ENCODE measurements at regions not wholly inside any gene's neighbourhood (a gene's known extent, or its start where the extent isn't known, plus 50 kb on each side); places are given as distances from the start of the nearest gene placed in this dataset.
A peak's percentile ranks its signal among the peaks of the same experiment; 100 is the strongest.

DNA sequence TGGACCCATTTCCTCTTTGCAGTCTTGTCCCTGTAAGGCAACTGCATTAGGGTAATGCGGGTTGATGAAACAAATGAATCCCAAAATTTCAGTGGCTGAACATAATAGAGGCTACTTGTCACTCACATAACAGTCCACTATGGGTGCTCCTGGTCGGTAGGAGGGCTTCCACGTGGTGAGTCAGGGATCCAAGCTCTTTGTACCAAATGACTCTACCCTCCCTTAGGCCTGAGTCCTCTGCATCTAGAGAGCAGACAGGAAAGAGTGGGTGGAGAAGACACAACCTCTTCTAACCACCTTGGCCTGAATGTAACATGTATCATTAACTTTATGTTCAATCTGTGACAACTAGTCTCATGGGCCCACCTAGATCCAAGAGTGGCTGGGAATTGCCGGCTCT is 86.2 kb upstream of the HAAO start:
- H3K27me3 ChIP-seq (ENCODE audit: control insufficient read depth in 2 of 2, insufficient read depth in 1 of 2, low read length in 1 of 2) = no peaks in the 10 kb centered on the region
- H3K4me3 ChIP-seq (ENCODE audit: low read length in 2 of 2) = no peak overlapping the region
- peak in 1 of 9 donors; percentile 24 for DNase-seq (ENCODE audit: low read depth in 6 of 9, low spot score in 9 of 9)
- H3K27ac ChIP-seq (ENCODE audit: low read depth in 1 of 2, low read length in 1 of 2) = no peak overlapping the region
- H3K9me3 ChIP-seq (ENCODE audit: control insufficient read depth in 2 of 2, insufficient read depth in 1 of 2, low read length in 1 of 2) = no peaks in the 10 kb centered on the region
- H3K4me1 ChIP-seq (ENCODE audit: control insufficient read depth in 2 of 2, insufficient read depth in 2 of 2, low read length in 2 of 2) = peaks cover 0 to 16% of the 10 kb centered on the region in 2 donors
- H3K36me3 ChIP-seq (ENCODE audit: control insufficient read depth in 2 of 2, insufficient read depth in 2 of 2, low read length in 1 of 2) = no peaks in the 10 kb centered on the region
- 90% methylated on average over 4 of the region's 4 CpGs for WGBS

DNA sequence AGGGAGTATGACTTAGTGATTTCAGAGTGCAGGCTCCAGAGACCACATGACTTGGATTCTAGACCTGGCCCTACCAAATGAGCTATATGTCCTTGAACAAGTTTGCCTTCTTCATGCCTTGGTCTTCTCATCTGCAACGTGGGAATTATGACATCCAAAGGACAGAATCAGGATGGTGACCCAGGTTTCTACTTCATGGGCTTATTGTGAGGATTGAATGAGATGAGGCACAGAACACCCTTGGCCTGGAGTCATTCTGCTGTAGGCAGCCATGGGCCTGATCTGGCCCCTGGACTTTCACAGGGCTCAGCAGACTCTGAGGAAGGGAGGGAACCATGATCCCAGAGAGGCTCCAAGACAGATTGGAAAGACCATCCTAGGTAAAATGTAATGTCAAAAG is 85.6 kb upstream of the HAAO start:
- Histone ChIP-seq H3K36me3 (ENCODE audit: control insufficient read depth in 2 of 2, insufficient read depth in 2 of 2, low read length in 1 of 2) (no peaks in the 10 kb centered on the region), H3K4me3 (ENCODE audit: low read length in 2 of 2) (no peak overlapping the region), H3K27me3 (ENCODE audit: control insufficient read depth in 2 of 2, insufficient read depth in 1 of 2, low read length in 1 of 2) (no peaks in the 10 kb centered on the region), H3K27ac (ENCODE audit: low read depth in 1 of 2, low read length in 1 of 2) (no peak overlapping the region), H3K9me3 (ENCODE audit: control insufficient read depth in 2 of 2, insufficient read depth in 1 of 2, low read length in 1 of 2) (no peaks in the 10 kb centered on the region), H3K4me1 (ENCODE audit: control insufficient read depth in 2 of 2, insufficient read depth in 2 of 2, low read length in 2 of 2) (peaks cover 0 to 16% of the 10 kb centered on the region in 2 donors)
- no peak for DNase-seq (ENCODE audit: low read depth in 6 of 9, low spot score in 9 of 9)
- WGBS = 97% methylated on average over 1 of the region's 1 CpG

DNA sequence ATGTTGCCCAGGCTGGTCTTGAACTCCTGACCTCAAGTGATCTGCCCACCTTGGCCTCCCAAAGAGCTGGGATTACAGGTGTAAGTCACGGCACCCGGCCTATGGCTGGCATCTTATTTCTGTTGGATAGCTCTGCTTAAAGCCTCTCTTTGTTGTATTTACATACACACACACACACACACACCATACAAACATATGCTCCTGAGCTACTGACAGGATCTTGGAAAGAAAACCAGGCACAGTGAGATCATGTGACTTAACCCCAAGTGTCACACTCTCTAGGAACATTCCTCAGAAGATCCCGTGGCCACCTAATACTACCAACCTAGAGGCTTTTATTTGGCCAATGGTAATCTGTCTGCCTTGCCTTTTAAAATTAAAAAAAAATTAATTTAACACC is 85.1 kb upstream of the HAAO start:
- Histone ChIP-seq H3K27ac (ENCODE audit: low read depth in 1 of 2, low read length in 1 of 2) (no peak overlapping the region), H3K27me3 (ENCODE audit: control insufficient read depth in 2 of 2, insufficient read depth in 1 of 2, low read length in 1 of 2) (no peaks in the 10 kb centered on the region), H3K4me1 (ENCODE audit: control insufficient read depth in 2 of 2, insufficient read depth in 2 of 2, low read length in 2 of 2) (peaks cover 0 to 16% of the 10 kb centered on the region in 2 donors), H3K36me3 (ENCODE audit: control insufficient read depth in 2 of 2, insufficient read depth in 2 of 2, low read length in 1 of 2) (no peaks in the 10 kb centered on the region), H3K4me3 (ENCODE audit: low read length in 2 of 2) (no peak overlapping the region), H3K9me3 (ENCODE audit: control insufficient read depth in 2 of 2, insufficient read depth in 1 of 2, low read length in 1 of 2) (no peaks in the 10 kb centered on the region)
- DNase-seq (ENCODE audit: low read depth in 6 of 9, low spot score in 9 of 9) = no peak
- WGBS = 93% methylated on average over 3 of the region's 3 CpGs

DNA sequence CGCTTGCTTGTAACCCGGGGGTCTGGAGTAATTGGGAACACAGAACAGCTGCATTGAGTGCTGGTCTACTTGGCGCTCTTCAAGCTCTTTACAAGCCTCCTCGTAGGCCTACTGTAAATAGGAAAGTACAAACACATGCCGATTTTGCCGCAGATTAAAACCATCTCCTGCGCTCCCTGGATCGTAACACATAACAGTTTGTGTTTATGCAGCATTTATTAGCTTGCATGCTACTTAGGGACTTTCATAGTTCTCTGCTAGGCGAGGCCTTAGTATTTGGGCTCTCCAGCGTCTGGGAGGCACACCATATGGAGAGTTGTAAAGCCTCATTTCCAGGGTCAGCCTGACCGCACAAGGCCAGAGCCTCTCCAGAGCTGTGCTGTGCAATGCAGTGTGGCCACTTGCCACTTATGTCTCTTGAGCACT is 84.0 kb upstream of the HAAO start:
- Histone ChIP-seq H3K4me3 (ENCODE audit: low read length in 2 of 2) (no peak overlapping the region), H3K27me3 (ENCODE audit: control insufficient read depth in 2 of 2, insufficient read depth in 1 of 2, low read length in 1 of 2) (no peaks in the 10 kb centered on the region), H3K27ac (ENCODE audit: low read depth in 1 of 2, low read length in 1 of 2) (peak overlapping the region in 1 of 2 donors; percentile 56), H3K9me3 (ENCODE audit: control insufficient read depth in 2 of 2, insufficient read depth in 1 of 2, low read length in 1 of 2) (no peaks in the 10 kb centered on the region), H3K36me3 (ENCODE audit: control insufficient read depth in 2 of 2, insufficient read depth in 2 of 2, low read length in 1 of 2) (no peaks in the 10 kb centered on the region), H3K4me1 (ENCODE audit: control insufficient read depth in 2 of 2, insufficient read depth in 2 of 2, low read length in 2 of 2) (peaks cover 0 to 16% of the 10 kb centered on the region in 2 donors)
- WGBS = 90% methylated on average over 11 of the region's 11 CpGs
- DNase-seq (ENCODE audit: low read depth in 6 of 9, low spot score in 9 of 9) = no peak

DNA sequence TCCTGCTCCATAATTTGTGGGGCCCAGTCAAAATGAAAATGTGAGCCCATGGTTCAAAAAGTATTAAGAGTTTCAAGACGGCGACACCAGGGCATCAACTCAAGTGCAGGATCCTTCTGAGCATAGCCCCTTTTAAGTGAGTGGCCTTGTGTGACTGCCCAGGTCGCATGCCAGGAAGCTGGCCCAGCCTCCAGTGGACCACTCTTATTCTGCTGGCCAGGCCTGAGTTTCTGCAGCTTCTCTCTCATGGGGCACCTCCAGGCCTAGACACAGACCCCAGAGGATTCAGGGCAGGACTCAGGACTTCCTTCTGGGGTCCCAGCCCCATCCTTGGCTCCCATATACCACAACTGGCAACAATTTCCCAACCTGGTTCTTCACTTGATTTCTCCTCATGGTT is 83.5 kb upstream of the HAAO start:
- WGBS = 77% methylated on average over 3 of the region's 3 CpGs
- peak overlapping the region in 1 of 2 donors; percentile 56 for H3K27ac ChIP-seq (ENCODE audit: low read depth in 1 of 2, low read length in 1 of 2)
- no peak overlapping the region for H3K4me3 ChIP-seq (ENCODE audit: low read length in 2 of 2)
- no peaks in the 10 kb centered on the region for H3K27me3 ChIP-seq (ENCODE audit: control insufficient read depth in 2 of 2, insufficient read depth in 1 of 2, low read length in 1 of 2)
- no peaks in the 10 kb centered on the region for H3K9me3 ChIP-seq (ENCODE audit: control insufficient read depth in 2 of 2, insufficient read depth in 1 of 2, low read length in 1 of 2)
- no peak for DNase-seq (ENCODE audit: low read depth in 6 of 9, low spot score in 9 of 9)
- peaks cover 0 to 14% of the 10 kb centered on the region in 2 donors for H3K4me1 ChIP-seq (ENCODE audit: control insufficient read depth in 2 of 2, insufficient read depth in 2 of 2, low read length in 2 of 2)
- no peaks in the 10 kb centered on the region for H3K36me3 ChIP-seq (ENCODE audit: control insufficient read depth in 2 of 2, insufficient read depth in 2 of 2, low read length in 1 of 2)

DNA sequence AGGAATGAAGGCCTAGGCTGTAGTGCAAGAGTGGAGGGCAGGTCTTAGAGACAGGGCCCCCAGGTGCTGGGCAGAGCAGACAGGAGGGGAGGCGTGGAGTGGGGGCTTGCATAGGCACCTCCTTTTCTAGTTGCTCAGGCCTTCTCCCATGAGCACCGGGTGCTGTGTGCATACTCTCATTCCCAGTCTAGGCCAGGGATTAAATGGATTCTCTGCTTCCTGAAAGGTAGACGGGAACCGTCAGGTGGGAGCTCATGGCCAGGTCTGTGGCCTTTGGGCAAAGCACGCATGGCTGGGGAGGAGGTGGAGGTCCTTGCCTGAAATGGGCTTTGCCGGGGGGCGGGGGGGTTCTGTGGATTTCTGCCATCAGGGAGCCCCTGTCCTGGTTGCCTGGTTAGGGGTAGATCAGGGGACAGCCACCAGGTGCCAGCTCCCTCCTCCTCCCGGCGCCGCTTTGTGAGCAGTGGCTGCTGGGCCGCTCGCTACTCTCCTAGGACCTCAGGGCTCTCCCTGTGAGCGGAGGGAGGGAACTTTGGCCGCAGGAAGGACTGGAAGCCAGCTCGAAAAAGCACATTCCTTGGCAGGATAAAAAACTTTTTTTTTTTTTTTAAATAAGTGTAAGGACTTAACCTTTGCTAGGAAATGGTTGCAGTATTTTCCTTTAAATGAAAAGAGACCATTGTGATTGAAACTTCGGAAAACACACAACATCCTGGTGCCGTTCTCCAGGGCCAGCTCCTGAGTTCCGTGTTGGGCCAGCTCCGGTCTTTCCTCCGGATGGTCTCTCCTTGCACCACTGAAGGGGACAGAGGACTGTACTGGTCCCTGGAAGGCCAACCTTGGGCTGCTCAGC is 82.8 kb upstream of the HAAO start:
- no peaks in the 10 kb centered on the region for H3K36me3 ChIP-seq (ENCODE audit: control insufficient read depth in 2 of 2, insufficient read depth in 2 of 2, low read length in 1 of 2)
- H3K9me3 ChIP-seq (ENCODE audit: control insufficient read depth in 2 of 2, insufficient read depth in 1 of 2, low read length in 1 of 2) = no peaks in the 10 kb centered on the region
- H3K27ac ChIP-seq (ENCODE audit: low read depth in 1 of 2, low read length in 1 of 2) = peak overlapping the region in 1 of 2 donors; percentile 49
- no peak for DNase-seq (ENCODE audit: low read depth in 6 of 9, low spot score in 9 of 9)
- H3K27me3 ChIP-seq (ENCODE audit: control insufficient read depth in 2 of 2, insufficient read depth in 1 of 2, low read length in 1 of 2) = no peaks in the 10 kb centered on the region
- H3K4me3 ChIP-seq (ENCODE audit: low read length in 2 of 2) = no peak overlapping the region
- 89% methylated on average over 20 of the region's 20 CpGs for WGBS
- peaks cover 0 to 13% of the 10 kb centered on the region in 2 donors for H3K4me1 ChIP-seq (ENCODE audit: control insufficient read depth in 2 of 2, insufficient read depth in 2 of 2, low read length in 2 of 2)

DNA sequence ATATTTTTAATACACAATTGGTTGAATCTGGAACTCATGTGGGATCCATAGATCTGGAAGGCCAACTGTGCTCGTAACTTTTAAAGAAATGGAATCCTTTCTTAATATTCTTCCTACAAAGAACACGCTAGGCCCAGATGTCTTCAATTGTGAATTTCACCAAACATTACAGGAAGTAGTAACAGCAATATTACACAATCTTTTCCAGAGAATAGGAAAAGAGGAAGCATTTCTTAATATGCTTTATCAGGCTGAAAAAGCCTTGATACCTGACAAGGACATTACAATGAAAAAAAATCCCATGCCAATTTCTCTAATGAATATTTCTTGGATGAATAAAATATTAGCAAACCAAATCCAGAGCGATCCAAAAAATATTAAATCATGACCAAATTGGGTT is 80.3 kb upstream of the HAAO start:
- WGBS = 96% methylated on average over 3 of the region's 3 CpGs
- H3K9me3 ChIP-seq (ENCODE audit: control insufficient read depth in 2 of 2, insufficient read depth in 1 of 2, low read length in 1 of 2) = no peaks in the 10 kb centered on the region
- H3K27ac ChIP-seq (ENCODE audit: low read depth in 1 of 2, low read length in 1 of 2) = no peak overlapping the region
- H3K27me3 ChIP-seq (ENCODE audit: control insufficient read depth in 2 of 2, insufficient read depth in 1 of 2, low read length in 1 of 2) = no peaks in the 10 kb centered on the region
- H3K36me3 ChIP-seq (ENCODE audit: control insufficient read depth in 2 of 2, insufficient read depth in 2 of 2, low read length in 1 of 2) = no peaks in the 10 kb centered on the region
- H3K4me1 ChIP-seq (ENCODE audit: control insufficient read depth in 2 of 2, insufficient read depth in 2 of 2, low read length in 2 of 2) = no peaks in the 10 kb centered on the region
- no peak for DNase-seq (ENCODE audit: low read depth in 6 of 9, low spot score in 9 of 9)
- no peak overlapping the region for H3K4me3 ChIP-seq (ENCODE audit: low read length in 2 of 2)

DNA sequence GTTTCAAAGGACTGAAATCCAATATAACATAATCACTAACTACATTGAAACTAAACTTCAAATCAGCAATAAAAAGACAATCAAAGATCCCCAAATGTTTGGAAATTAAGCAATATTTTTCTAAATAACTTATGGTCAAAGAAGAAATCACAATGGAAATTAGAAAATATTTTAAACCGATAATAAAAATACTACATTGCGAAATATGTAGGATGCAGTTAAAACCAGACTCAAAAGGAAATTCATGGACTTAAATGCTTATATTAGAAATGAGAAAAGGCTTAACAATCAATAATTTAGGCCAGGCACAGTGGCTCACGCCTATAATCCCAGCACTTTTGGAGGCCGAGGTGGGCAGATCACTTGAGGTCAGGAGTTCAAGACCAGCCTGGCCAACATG is 79.0 kb upstream of the HAAO start:
- Histone ChIP-seq H3K4me1 (ENCODE audit: control insufficient read depth in 2 of 2, insufficient read depth in 2 of 2, low read length in 2 of 2) (peaks cover 0 to 2% of the 10 kb centered on the region in 2 donors), H3K27ac (ENCODE audit: low read depth in 1 of 2, low read length in 1 of 2) (no peak overlapping the region)

DNA sequence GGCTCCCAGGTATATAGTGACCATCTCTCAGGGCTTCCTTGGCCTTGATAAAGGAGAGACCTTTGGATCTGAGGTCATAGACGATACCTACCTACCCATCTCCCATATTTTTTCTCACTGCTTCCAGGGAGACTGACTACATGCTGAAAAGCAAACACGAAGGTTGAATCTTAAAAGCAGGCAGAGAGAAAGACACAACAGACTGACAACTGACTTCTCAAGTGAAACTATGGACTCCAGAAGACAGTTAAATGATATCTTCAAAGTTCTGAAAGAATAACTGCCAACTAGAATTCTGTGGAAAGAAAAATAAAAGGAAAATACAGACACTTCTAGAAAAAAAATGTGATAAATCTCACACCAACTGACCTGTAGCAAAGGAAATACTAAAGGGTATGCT is 76.5 kb upstream of the HAAO start:
- no peaks in the 10 kb centered on the region for H3K36me3 ChIP-seq (ENCODE audit: control insufficient read depth in 2 of 2, insufficient read depth in 2 of 2, low read length in 1 of 2)
- no peak for DNase-seq (ENCODE audit: low read depth in 6 of 9, low spot score in 9 of 9)
- no peaks in the 10 kb centered on the region for H3K9me3 ChIP-seq (ENCODE audit: control insufficient read depth in 2 of 2, insufficient read depth in 1 of 2, low read length in 1 of 2)
- H3K4me3 ChIP-seq (ENCODE audit: low read length in 2 of 2) = no peak overlapping the region
- no peaks in the 10 kb centered on the region for H3K27me3 ChIP-seq (ENCODE audit: control insufficient read depth in 2 of 2, insufficient read depth in 1 of 2, low read length in 1 of 2)
- peaks cover 2 to 3% of the 10 kb centered on the region in 2 donors for H3K4me1 ChIP-seq (ENCODE audit: control insufficient read depth in 2 of 2, insufficient read depth in 2 of 2, low read length in 2 of 2)
- H3K27ac ChIP-seq (ENCODE audit: low read depth in 1 of 2, low read length in 1 of 2) = no peak overlapping the region
- WGBS = 98% methylated on average over 2 of the region's 2 CpGs

More for the DNA sequence above, 79.0 kb upstream of the HAAO start:
- H3K27me3 ChIP-seq (ENCODE audit: control insufficient read depth in 2 of 2, insufficient read depth in 1 of 2, low read length in 1 of 2) = no peaks in the 10 kb centered on the region
- H3K36me3 ChIP-seq (ENCODE audit: control insufficient read depth in 2 of 2, insufficient read depth in 2 of 2, low read length in 1 of 2) = no peaks in the 10 kb centered on the region
- H3K9me3 ChIP-seq (ENCODE audit: control insufficient read depth in 2 of 2, insufficient read depth in 1 of 2, low read length in 1 of 2) = no peaks in the 10 kb centered on the region
- WGBS = 98% methylated on average over 4 of the region's 4 CpGs
- no peak overlapping the region for H3K4me3 ChIP-seq (ENCODE audit: low read length in 2 of 2)
- DNase-seq (ENCODE audit: low read depth in 6 of 9, low spot score in 9 of 9) = no peak

Measured in thymus (tissue), 11 donors.